Omental fat pad (tissue), 3 donors: ENCODE measurements at regions not wholly inside any gene's neighbourhood (a gene's known extent, or its start where the extent isn't known, plus 50 kb on each side); places are given as distances from the start of the nearest gene placed in this dataset.
"Not testable (repeated sequence)": the region's sequence is repeated elsewhere in the genome, so short reads cannot be mapped to it uniquely, and the experiment has no call there.

Experiments
- ATAC-seq: fragments of 150-250 bp; one replicate; pipeline ENCODE4 v1.9.1; 2016; ENCODE audit warnings: mild to moderate bottlenecking, moderate library complexity; ENCODE audit not compliant: low FRiP score
- DNase-seq: peaks from one replicate; pipeline ENCODE4 v3.0.0-alpha.2; 2019; ENCODE audit warnings: low spot score
- TF ChIP-seq, protein P1 (sequence below), 3 donors: fragments of 450-650 bp; IDR thresholded peaks; one replicate each; pipeline ENCODE4 v1.5.1; 2016 to 2017; ENCODE audit warnings: antibody characterized with exemption in 3 of 3, mild to moderate bottlenecking in 3 of 3, moderate library complexity in 2 of 3

GRCh38 chr5:67795781-67796477 is 419.6 kb upstream of the PIK3R1 start:
- ATAC-seq (no peak), DNase-seq (no peak)
- TF ChIP-seq, protein P1, sequence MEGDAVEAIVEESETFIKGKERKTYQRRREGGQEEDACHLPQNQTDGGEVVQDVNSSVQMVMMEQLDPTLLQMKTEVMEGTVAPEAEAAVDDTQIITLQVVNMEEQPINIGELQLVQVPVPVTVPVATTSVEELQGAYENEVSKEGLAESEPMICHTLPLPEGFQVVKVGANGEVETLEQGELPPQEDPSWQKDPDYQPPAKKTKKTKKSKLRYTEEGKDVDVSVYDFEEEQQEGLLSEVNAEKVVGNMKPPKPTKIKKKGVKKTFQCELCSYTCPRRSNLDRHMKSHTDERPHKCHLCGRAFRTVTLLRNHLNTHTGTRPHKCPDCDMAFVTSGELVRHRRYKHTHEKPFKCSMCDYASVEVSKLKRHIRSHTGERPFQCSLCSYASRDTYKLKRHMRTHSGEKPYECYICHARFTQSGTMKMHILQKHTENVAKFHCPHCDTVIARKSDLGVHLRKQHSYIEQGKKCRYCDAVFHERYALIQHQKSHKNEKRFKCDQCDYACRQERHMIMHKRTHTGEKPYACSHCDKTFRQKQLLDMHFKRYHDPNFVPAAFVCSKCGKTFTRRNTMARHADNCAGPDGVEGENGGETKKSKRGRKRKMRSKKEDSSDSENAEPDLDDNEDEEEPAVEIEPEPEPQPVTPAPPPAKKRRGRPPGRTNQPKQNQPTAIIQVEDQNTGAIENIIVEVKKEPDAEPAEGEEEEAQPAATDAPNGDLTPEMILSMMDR (IDR thresholded peaks at IDR 0.05), result no peak

GRCh38 chr5:67793966-67794365 is 421.6 kb upstream of the PIK3R1 start:
- no peak for DNase-seq
- no peak for ATAC-seq
- TF ChIP-seq, protein P1 (IDR thresholded peaks at IDR 0.05), result no peak

DNA sequence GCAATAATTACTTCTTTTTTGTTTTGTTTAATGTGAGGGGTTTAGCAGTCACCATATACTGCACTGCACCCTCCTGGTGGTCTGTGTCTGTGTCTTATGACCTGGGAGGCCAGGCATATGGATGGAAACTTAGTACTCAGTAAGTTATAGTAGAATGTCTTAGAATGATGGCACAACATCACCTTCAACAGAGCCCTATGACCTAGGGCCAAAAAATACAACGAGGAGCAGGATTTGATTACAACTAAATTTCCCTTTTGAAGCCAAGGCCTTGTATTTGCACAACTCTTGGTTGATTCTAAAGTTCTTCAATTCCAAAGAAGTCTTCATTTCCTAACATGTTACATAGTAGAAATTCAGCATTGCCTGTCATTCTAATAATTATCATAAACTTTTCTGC is 422.1 kb upstream of the PIK3R1 start:
- ATAC-seq, result no peak
- TF ChIP-seq, protein P1 (IDR thresholded peaks at IDR 0.05), result no peak
- DNase-seq, result no peak

DNA sequence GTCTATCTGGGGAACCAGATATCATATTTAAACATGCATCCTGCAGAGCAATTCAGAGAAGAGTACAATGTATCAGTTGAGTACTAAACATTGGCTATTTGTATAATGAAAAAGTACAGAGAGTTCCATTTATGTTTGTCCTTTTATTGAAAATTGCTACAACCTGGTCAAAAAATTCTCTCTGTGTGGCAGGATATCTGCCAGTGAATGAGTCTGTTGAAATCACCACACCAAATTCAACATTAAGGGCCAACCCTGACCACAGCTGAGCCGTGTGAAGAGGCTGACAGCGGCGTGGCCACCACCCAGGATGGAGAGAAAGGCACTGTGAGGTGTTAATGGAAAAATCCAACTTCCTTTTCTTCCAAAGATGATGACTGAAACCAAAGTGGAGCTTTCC is 422.7 kb upstream of the PIK3R1 start:
- ATAC-seq, result no peak
- TF ChIP-seq, protein P1 (IDR thresholded peaks at IDR 0.05), result no peak
- no peak for DNase-seq

GRCh38 chr5:67790390-67790789 is 425.2 kb upstream of the PIK3R1 start:
- DNase-seq (no peak), ATAC-seq (no peak)
- TF ChIP-seq, protein P1 (IDR thresholded peaks at IDR 0.05), result no peak

DNA sequence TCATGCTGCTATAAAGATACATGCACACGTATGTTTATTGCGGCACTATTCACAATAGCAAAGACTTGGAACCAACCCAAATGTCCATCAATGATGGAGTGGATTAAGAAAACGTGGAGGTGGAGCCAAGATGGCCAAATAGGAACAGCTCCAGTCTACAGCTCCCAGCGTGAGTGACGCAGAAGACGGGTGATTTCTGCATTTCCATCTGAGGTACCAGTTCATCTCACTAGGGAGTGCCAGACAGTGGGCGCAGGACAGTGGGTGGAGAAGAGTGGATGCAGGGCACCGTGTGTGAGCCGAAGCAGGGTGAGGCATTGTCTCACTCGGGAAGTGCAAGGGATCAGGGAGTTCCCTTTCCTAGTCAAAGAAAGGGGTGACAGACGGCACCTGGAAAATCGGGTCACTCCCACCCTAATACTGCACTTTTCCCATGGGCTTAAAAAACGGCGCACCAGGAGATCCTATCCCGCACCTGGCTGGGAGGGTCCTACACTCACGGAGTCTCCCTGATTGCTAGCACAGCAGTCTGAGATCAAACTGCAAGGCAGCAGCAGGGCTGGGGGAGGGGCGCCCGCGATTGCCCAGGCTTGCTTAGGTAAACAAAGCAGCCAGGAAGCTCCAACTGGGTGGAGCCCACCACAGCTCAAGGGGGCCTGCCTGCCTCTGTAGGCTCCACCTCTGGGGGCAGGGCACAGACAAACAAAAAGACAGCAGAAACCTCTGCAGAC is 435.5 kb upstream of the PIK3R1 start:
- not testable (repeated sequence) for ATAC-seq, DNase-seq

- TF ChIP-seq, protein P1 (IDR thresholded peaks at IDR 0.05), result no peak
- no peak for DNase-seq
- ATAC-seq, result no peak
Observed at GRCh38 chr5:67774786-67775185, 440.8 kb upstream of the PIK3R1 start.
